ENCODE measurements at regions not wholly inside any gene's neighbourhood (a gene's known extent, or its start where the extent isn't known, plus 50 kb on each side); places are given as distances from the start of the nearest gene placed in this dataset.

GRCh38 chrX:69038816-69039215 lies 126.4 kb downstream of the PJA1 start:
- in situ Hi-C loops (cut with MboI), result no loop called here
- no peaks in the 10 kb centered on the region for H4K20me1 ChIP-seq (ENCODE audit: control insufficient read depth, insufficient read depth)
- DNase-seq (ENCODE audit: low read depth, low spot score) (no peak), ATAC-seq (no peak), FAIRE-seq (no peak)
- intact Hi-C loops (cut with micrococcal nuclease; ENCODE audit: unreplicated experiment), result no loop called here
- no peak overlapping the region for H3K27ac ChIP-seq (ENCODE audit: control insufficient read depth, insufficient read depth)
- ChIA-PET CTCF (interaction anchor here (0.7 kb wide), 1 partner anchor 16 kb away, joined by 3 read pairs; no protein-coding TSS in a partner anchor), POLR2A (no interaction called here), SMC1A (ENCODE audit: uncharacterized antibody, unreplicated experiment) (no interaction called here), RAD21 (ENCODE audit: unreplicated experiment) (no interaction called here)
- BruUV-seq (replicated peaks), result no TSS peak
- H2AFZ ChIP-seq (ENCODE audit: control insufficient read depth, low read depth, low read length), result no peak overlapping the region
- no peak overlapping the region for H3K4me3 ChIP-seq
- no peaks in the 10 kb centered on the region for H3K79me2 ChIP-seq (ENCODE audit: control insufficient read depth, insufficient read depth, low read length)
- H3K4me2 ChIP-seq (ENCODE audit: control insufficient read depth, insufficient read depth), result no peak overlapping the region
- no peak overlapping the region for H3K9ac ChIP-seq (ENCODE audit: control insufficient read depth, insufficient read depth, low read length)
- 38% methylated on average over 1 of the region's 1 CpG for WGBS (ENCODE audit: insufficient coverage, insufficient replicate concordance, low lambda C conversion rate, missing lambda C conversion rate)
- no peak for TF ChIP-seq PAX8 (IDR thresholded peaks at IDR 0.05)
- TF ChIP-seq CHD4 (IDR thresholded peaks at IDR 0.05), result no peak
- TF ChIP-seq CHD2 (IDR thresholded peaks at IDR 0.05; ENCODE audit: borderline replicate concordance, low read depth, low read length), result no peak
- TF ChIP-seq KAT2A (conservative IDR thresholded peaks at IDR 0.05; ENCODE audit: control insufficient read depth, low read depth, low read length), result no peak
- no peak for TF ChIP-seq ZNF622 (IDR thresholded peaks at IDR 0.05)
- no peak for TF ChIP-seq MYC (IDR thresholded peaks at IDR 0.05; ENCODE audit: insufficient read depth, insufficient read length, insufficient replicate concordance, low read length, severe bottlenecking)
- no peak for TF ChIP-seq CHD1 (IDR thresholded peaks at IDR 0.05; ENCODE audit: low read depth, low read length)
- no peak for TF ChIP-seq ZNF687 (IDR thresholded peaks at IDR 0.05)
- no peak for TF ChIP-seq CTCF (IDR thresholded peaks at IDR 0.05 in 2 of 3, conservative IDR thresholded peaks at IDR 0.05 in 1 of 3; ENCODE audit: control insufficient read depth in 2 of 3, extremely low read depth in 1 of 3, insufficient read depth in 1 of 3, low read depth in 3 of 3, low read length in 3 of 3)
- TF ChIP-seq MLLT1 (IDR thresholded peaks at IDR 0.05), result no peak
- TF ChIP-seq EED (IDR thresholded peaks at IDR 0.05; ENCODE audit: low read depth), result no peak
- no peak for TF ChIP-seq SREBF1 (IDR thresholded peaks at IDR 0.05; ENCODE audit: low read length)
- no peak for TF ChIP-seq MTA3 (IDR thresholded peaks at IDR 0.05; ENCODE audit: borderline replicate concordance, low read length)
- H3K36me3 ChIP-seq (ENCODE audit: control insufficient read depth in 2 of 2, insufficient read depth in 2 of 2, low read length in 1 of 2), result no peaks in the 10 kb centered on the region
- no peaks in the 10 kb centered on the region for H3K27me3 ChIP-seq (replicated peaks in 1 of 2; ENCODE audit: control insufficient read depth in 2 of 2, insufficient read depth in 2 of 2, low read length in 1 of 2)
- no peaks in the 10 kb centered on the region for H3K9me3 ChIP-seq (replicated peaks; ENCODE audit: control insufficient read depth, insufficient read depth, low read length)
- H3K4me1 ChIP-seq (ENCODE audit: control insufficient read depth, insufficient read depth, low read length), result no peaks in the 10 kb centered on the region

Data from GM12878 (cell line).